ENCODE measurements at regions not wholly inside any gene's neighbourhood (a gene's known extent, or its start where the extent isn't known, plus 50 kb on each side); places are given as distances from the start of the nearest gene placed in this dataset.

DNA sequence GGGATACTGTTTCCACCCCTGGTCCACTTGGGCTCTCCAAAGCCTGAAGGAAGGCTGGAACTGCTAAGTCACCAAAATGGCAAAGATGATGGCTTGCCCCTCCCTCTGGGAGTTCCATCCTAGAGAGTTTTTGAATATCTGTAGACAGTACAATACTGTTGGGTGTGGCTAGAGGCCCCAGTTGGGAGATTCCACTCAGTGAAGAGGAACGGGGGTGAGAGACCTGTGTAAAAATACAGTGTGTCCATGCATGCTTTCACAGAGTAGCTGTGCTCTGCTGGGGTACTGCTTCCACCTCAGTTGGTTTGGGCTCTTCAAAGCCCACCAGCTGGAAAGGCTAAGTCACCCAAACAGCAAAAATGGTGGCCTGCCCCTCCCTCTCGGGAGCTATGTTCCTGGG is 109.8 kb upstream of the APOOL start:
- Histone ChIP-seq H3K4me3 (ENCODE audit: low read length in 2 of 2) (no peak overlapping the region), H3K27ac (ENCODE audit: low read depth in 1 of 2, low read length in 1 of 2) (no peak overlapping the region), H3K36me3 (ENCODE audit: control insufficient read depth in 2 of 2, insufficient read depth in 2 of 2, low read length in 1 of 2) (no peaks in the 10 kb centered on the region), H3K9me3 (ENCODE audit: control insufficient read depth in 2 of 2, insufficient read depth in 1 of 2, low read length in 1 of 2) (no peaks in the 10 kb centered on the region), H3K4me1 (ENCODE audit: control insufficient read depth in 2 of 2, insufficient read depth in 2 of 2, low read length in 2 of 2) (no peaks in the 10 kb centered on the region), H3K27me3 (ENCODE audit: control insufficient read depth in 2 of 2, insufficient read depth in 1 of 2, low read length in 1 of 2) (no peaks in the 10 kb centered on the region)
- 96% methylated on average over 2 of the region's 2 CpGs for WGBS
- no peak for DNase-seq (ENCODE audit: low read depth in 6 of 9, low spot score in 9 of 9)

- Histone ChIP-seq H3K4me3 (ENCODE audit: low read length in 2 of 2) (no peak overlapping the region), H3K27ac (ENCODE audit: low read depth in 1 of 2, low read length in 1 of 2) (no peak overlapping the region), H3K9me3 (ENCODE audit: control insufficient read depth in 2 of 2, insufficient read depth in 1 of 2, low read length in 1 of 2) (no peaks in the 10 kb centered on the region), H3K4me1 (ENCODE audit: control insufficient read depth in 2 of 2, insufficient read depth in 2 of 2, low read length in 2 of 2) (no peaks in the 10 kb centered on the region), H3K36me3 (ENCODE audit: control insufficient read depth in 2 of 2, insufficient read depth in 2 of 2, low read length in 1 of 2) (no peaks in the 10 kb centered on the region), H3K27me3 (ENCODE audit: control insufficient read depth in 2 of 2, insufficient read depth in 1 of 2, low read length in 1 of 2) (no peaks in the 10 kb centered on the region)
- 73% methylated on average over 5 of the region's 5 CpGs for WGBS
- no peak for DNase-seq (ENCODE audit: low read depth in 6 of 9, low spot score in 9 of 9)
These were observed 96.2 kb upstream of the APOOL start for GRCh38 chrX:84907324-84907968.

DNA sequence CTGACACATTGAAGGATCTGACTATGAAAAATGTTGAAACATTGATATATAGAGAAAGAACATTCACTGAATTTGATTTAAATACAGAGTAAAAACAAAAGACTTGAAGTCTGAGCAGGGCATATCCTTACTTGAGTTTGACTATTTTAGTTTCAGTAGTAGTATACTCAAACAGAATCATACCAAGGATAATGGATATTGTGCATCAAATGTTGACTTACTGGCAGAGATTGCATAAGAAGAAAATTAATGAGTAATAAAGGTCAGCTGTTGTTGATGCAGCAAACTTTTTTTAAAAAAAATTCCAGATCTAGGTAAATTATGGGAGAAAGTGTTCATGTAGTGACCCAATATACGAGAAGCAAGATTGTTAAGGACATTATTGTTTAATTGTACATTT is 94.5 kb upstream of the APOOL start:
- Histone ChIP-seq H3K27ac (ENCODE audit: low read depth in 1 of 2, low read length in 1 of 2) (no peak overlapping the region), H3K27me3 (ENCODE audit: control insufficient read depth in 2 of 2, insufficient read depth in 1 of 2, low read length in 1 of 2) (no peaks in the 10 kb centered on the region)
- WGBS, result 95% methylated on average over 1 of the region's 1 CpG

DNA sequence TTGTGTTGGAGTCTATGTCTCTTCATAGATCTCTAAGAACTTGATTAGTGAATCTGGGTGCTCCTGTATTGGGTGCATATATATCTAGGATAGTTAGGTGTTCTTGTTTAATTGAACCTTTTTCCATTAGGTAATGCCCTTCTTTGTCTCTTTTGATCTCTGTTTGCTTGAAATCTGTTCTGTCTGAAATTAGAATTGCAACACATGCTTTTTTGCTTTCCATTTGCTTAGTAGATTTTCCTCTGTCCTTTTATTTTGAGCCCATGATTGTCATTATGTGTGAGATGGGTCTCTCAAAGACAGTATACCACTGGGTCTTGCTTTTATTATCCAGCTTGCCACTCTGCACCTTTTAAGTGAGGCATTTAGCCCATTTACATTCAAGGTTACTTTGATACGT is 79.1 kb upstream of the APOOL start:
- Histone ChIP-seq H3K36me3 (ENCODE audit: control insufficient read depth in 2 of 2, insufficient read depth in 2 of 2, low read length in 1 of 2) (no peaks in the 10 kb centered on the region), H3K27ac (ENCODE audit: low read depth in 1 of 2, low read length in 1 of 2) (no peak overlapping the region), H3K4me3 (ENCODE audit: low read length in 2 of 2) (no peak overlapping the region), H3K27me3 (ENCODE audit: control insufficient read depth in 2 of 2, insufficient read depth in 1 of 2, low read length in 1 of 2) (no peaks in the 10 kb centered on the region), H3K4me1 (ENCODE audit: control insufficient read depth in 2 of 2, insufficient read depth in 2 of 2, low read length in 2 of 2) (no peaks in the 10 kb centered on the region), H3K9me3 (ENCODE audit: control insufficient read depth in 2 of 2, insufficient read depth in 1 of 2, low read length in 1 of 2) (peaks cover 0 to 1% of the 10 kb centered on the region in 2 donors)
- 92% methylated on average over 1 of the region's 1 CpG for WGBS
- no peak for DNase-seq (ENCODE audit: low read depth in 6 of 9, low spot score in 9 of 9)

More for the DNA sequence above, 94.5 kb upstream of the APOOL start:
- Histone ChIP-seq H3K4me3 (ENCODE audit: low read length in 2 of 2) (no peak overlapping the region), H3K4me1 (ENCODE audit: control insufficient read depth in 2 of 2, insufficient read depth in 2 of 2, low read length in 2 of 2) (no peaks in the 10 kb centered on the region), H3K9me3 (ENCODE audit: control insufficient read depth in 2 of 2, insufficient read depth in 1 of 2, low read length in 1 of 2) (no peaks in the 10 kb centered on the region), H3K36me3 (ENCODE audit: control insufficient read depth in 2 of 2, insufficient read depth in 2 of 2, low read length in 1 of 2) (no peaks in the 10 kb centered on the region)
- no peak for DNase-seq (ENCODE audit: low read depth in 6 of 9, low spot score in 9 of 9)

- H3K27ac ChIP-seq (ENCODE audit: low read depth in 1 of 2, low read length in 1 of 2), result no peak overlapping the region
- H3K36me3 ChIP-seq (ENCODE audit: control insufficient read depth in 2 of 2, insufficient read depth in 2 of 2, low read length in 1 of 2), result no peaks in the 10 kb centered on the region
- no peaks in the 10 kb centered on the region for H3K27me3 ChIP-seq (ENCODE audit: control insufficient read depth in 2 of 2, insufficient read depth in 1 of 2, low read length in 1 of 2)
- H3K4me1 ChIP-seq (ENCODE audit: control insufficient read depth in 2 of 2, insufficient read depth in 2 of 2, low read length in 2 of 2), result no peaks in the 10 kb centered on the region
- peaks cover 0 to under 1% of the 10 kb centered on the region in 2 donors for H3K9me3 ChIP-seq (ENCODE audit: control insufficient read depth in 2 of 2, insufficient read depth in 1 of 2, low read length in 1 of 2)
- no peak for DNase-seq (ENCODE audit: low read depth in 6 of 9, low spot score in 9 of 9)
- no peak overlapping the region for H3K4me3 ChIP-seq (ENCODE audit: low read length in 2 of 2)
These were observed 70.9 kb upstream of the APOOL start for GRCh38 chrX:84932814-84933213.

DNA sequence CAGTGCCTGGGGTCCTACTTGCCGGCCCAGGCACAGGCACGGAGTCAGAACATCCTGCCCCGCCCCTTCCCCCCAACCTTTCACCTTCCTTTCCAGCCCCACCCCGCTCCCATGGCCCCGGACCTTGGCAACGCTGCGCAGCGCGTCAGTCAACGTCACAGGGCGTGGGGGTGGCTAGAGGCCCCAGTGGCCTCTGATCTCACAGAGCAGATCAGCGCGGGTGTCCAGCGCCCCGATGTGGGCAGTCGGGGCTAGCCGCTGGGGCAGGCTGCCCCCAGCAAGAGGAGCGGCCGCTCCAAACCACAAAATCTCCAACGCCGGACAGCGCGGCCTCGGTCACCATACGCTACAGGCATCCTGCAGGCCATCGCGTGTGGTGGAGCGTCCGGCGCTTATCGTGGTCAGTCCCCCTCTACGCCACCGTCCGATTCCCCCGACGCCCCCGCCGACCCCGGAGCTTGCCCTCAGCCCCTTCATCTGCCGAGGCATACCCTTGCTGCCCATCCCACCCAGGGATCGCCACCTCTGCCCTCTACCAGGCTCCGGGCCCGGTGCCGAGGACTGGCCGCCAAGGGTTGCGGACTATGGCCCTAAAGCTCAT is 69.6 kb upstream of the APOOL start:
- DNase-seq (ENCODE audit: low read depth in 6 of 9, low spot score in 9 of 9), result no peak
- H3K9me3 ChIP-seq (ENCODE audit: control insufficient read depth in 2 of 2, insufficient read depth in 1 of 2, low read length in 1 of 2), result no peaks in the 10 kb centered on the region
- H3K27me3 ChIP-seq (ENCODE audit: control insufficient read depth in 2 of 2, insufficient read depth in 1 of 2, low read length in 1 of 2), result no peaks in the 10 kb centered on the region
- H3K36me3 ChIP-seq (ENCODE audit: control insufficient read depth in 2 of 2, insufficient read depth in 2 of 2, low read length in 1 of 2), result no peaks in the 10 kb centered on the region
- H3K4me1 ChIP-seq (ENCODE audit: control insufficient read depth in 2 of 2, insufficient read depth in 2 of 2, low read length in 2 of 2), result no peaks in the 10 kb centered on the region
- WGBS, result 97% methylated on average over 46 of the region's 46 CpGs
- no peak overlapping the region for H3K27ac ChIP-seq (ENCODE audit: low read depth in 1 of 2, low read length in 1 of 2)
- no peak overlapping the region for H3K4me3 ChIP-seq (ENCODE audit: low read length in 2 of 2)

All from thymus (tissue), 11 donors.